Mesendoderm (in vitro differentiated cells): ENCODE measurements at regions not wholly inside any gene's neighbourhood (a gene's known extent, or its start where the extent isn't known, plus 50 kb on each side); places are given as distances from the start of the nearest gene placed in this dataset.
"Not testable (repeated sequence)": the region's sequence is repeated elsewhere in the genome, so short reads cannot be mapped to it uniquely, and the experiment has no call there.

Source experiments
- DNase-seq: peaks from one replicate; pipeline ENCODE4 v3.0.0; 2013
- H2AK5ac ChIP-seq: 2 replicates; pipeline ENCODE4 v1.6.1; 2013; ENCODE audit warnings: low read length, inconsistent platforms
- H2BK120ac ChIP-seq: 2 replicates; pipeline ENCODE4 v1.6.1; 2013; ENCODE audit warnings: low read depth, mild to moderate bottlenecking, low read length, moderate library complexity, mixed read lengths
- H2BK15ac ChIP-seq: replicated peaks from 2 replicates; pipeline ENCODE4 v1.6.1; 2013; ENCODE audit warnings: low read depth, mild to moderate bottlenecking, moderate library complexity
- H2BK5ac ChIP-seq: 2 replicates; pipeline ENCODE4 v1.6.1; 2013; ENCODE audit warnings: low read length, inconsistent platforms
- H3K18ac ChIP-seq: 2 replicates; pipeline ENCODE4 v1.6.1; 2013; ENCODE audit warnings: mild to moderate bottlenecking, low read length, mixed read lengths
- H3K23ac ChIP-seq: one replicate; pipeline ENCODE4 v1.6.1; 2013; ENCODE audit warnings: low read length
- H3K27ac ChIP-seq: 2 replicates; pipeline ENCODE4 v1.5.1; 2013; ENCODE audit warnings: low read depth, mild to moderate bottlenecking, inconsistent platforms, low read length, moderate library complexity
- H3K27me3 ChIP-seq: 2 replicates; pipeline ENCODE4 v1.6.1; 2013; ENCODE audit warnings: low read length, control low read depth, mild to moderate bottlenecking, inconsistent platforms; ENCODE audit not compliant: insufficient read depth, poor library complexity
- H3K36me3 ChIP-seq: 2 replicates; pipeline ENCODE4 v1.6.1; 2013; ENCODE audit warnings: low read length, inconsistent platforms; ENCODE audit not compliant: control insufficient read depth, insufficient read depth
- H3K4ac ChIP-seq: one replicate; pipeline ENCODE4 v1.6.1; 2013; ENCODE audit warnings: low read depth, mild to moderate bottlenecking, low read length, moderate library complexity
- H3K4me1 ChIP-seq: 2 replicates; pipeline ENCODE4 v1.6.1; 2013; ENCODE audit warnings: low read depth, low read length, inconsistent platforms; ENCODE audit not compliant: control insufficient read depth
- H3K4me2 ChIP-seq: 2 replicates; pipeline ENCODE4 v1.6.1; 2013; ENCODE audit warnings: low read length
- H3K4me3 ChIP-seq: 2 replicates; pipeline ENCODE4 v1.5.1; 2013; ENCODE audit warnings: mild to moderate bottlenecking, low read length
- H3K56ac ChIP-seq: one replicate; pipeline ENCODE4 v1.6.1; 2013; ENCODE audit warnings: low read length
- H3K79me1 ChIP-seq: 2 replicates; pipeline ENCODE4 v1.6.1; 2013; ENCODE audit warnings: low read length, inconsistent platforms
- H3K79me2 ChIP-seq: 2 replicates; pipeline ENCODE4 v1.6.1; 2013; ENCODE audit warnings: mild to moderate bottlenecking, low read length; ENCODE audit not compliant: control insufficient read depth, insufficient read depth
- H3K9ac ChIP-seq: 2 replicates; pipeline ENCODE4 v1.6.1; 2013; ENCODE audit warnings: low read length, inconsistent platforms
- H4K5ac ChIP-seq: one replicate; pipeline ENCODE4 v1.6.1; 2013; ENCODE audit warnings: low read length
- H4K8ac ChIP-seq: one replicate; pipeline ENCODE4 v1.6.1; 2013; ENCODE audit warnings: low read depth, mild to moderate bottlenecking, control low read depth, low read length, moderate library complexity
- WGBS: extraction: QIAGEN DNeasy Blood & Tissue Kit; methylation state at CpG from one replicate; pipeline ENCODE4 v1.1.7; 2013; ENCODE audit warnings: low lambda C conversion rate, missing lambda C conversion rate; ENCODE audit not compliant: insufficient coverage; ENCODE audit errors: extremely low coverage; 5-methylcytosine and 5-hydroxymethylcytosine counted together

- Histone ChIP-seq H2AK5ac (no peak overlapping the region), H3K27ac (no peak overlapping the region), H3K23ac (no peak overlapping the region), H3K4me1 (no peaks in the 10 kb centered on the region), H3K18ac (no peak overlapping the region), H4K8ac (no peak overlapping the region), H3K4me3 (no peak overlapping the region), H2BK5ac (no peak overlapping the region), H3K9ac (no peak overlapping the region), H3K36me3 (no peaks in the 10 kb centered on the region), H3K56ac (no peak overlapping the region), H3K27me3 (no peaks in the 10 kb centered on the region), H3K79me2 (no peaks in the 10 kb centered on the region), H3K4me2 (no peak overlapping the region), H4K5ac (no peak overlapping the region), H3K79me1 (no peaks in the 10 kb centered on the region), H2BK120ac (no peak overlapping the region), H3K4ac (no peak overlapping the region), H2BK15ac (no peak overlapping the region)
- no peak for DNase-seq
- 100% methylated on average over 1 of the region's 3 CpGs for WGBS
Observed at GRCh38 chr18:67778016-67778415, 261.5 kb upstream of the DSEL start.

DNA sequence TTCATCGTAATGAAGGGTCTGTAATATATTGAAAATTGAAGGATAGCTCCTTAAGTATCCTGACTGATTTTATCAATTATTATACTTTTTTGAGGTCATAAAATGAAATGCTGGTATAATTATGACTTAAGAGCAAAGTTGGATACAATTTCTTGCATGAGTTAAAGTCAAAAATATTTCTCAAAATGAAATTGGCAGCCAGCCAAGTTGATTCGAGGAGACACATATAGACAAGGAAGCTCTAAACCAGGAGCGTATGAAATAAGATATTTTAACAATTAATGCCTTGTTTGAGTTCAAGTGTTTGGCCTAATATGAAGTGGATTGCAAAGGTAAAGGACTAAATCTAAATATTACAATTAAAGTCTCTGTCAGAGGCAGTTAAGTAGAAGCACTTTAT lies 260.4 kb upstream of the DSEL start:
- Histone ChIP-seq H3K56ac (no peak overlapping the region), H3K4me3 (no peak overlapping the region), H3K79me2 (no peaks in the 10 kb centered on the region), H3K79me1 (no peaks in the 10 kb centered on the region), H3K36me3 (no peaks in the 10 kb centered on the region), H3K18ac (no peak overlapping the region), H2BK5ac (no peak overlapping the region), H4K5ac (no peak overlapping the region), H4K8ac (no peak overlapping the region), H3K4me1 (no peaks in the 10 kb centered on the region), H3K23ac (no peak overlapping the region), H2BK120ac (no peak overlapping the region), H3K4ac (no peak overlapping the region), H3K4me2 (no peak overlapping the region), H3K9ac (no peak overlapping the region), H2AK5ac (no peak overlapping the region), H3K27me3 (no peaks in the 10 kb centered on the region), H3K27ac (no peak overlapping the region), H2BK15ac (no peak overlapping the region)
- WGBS: no CpG with 5 or more reads among the region's 3 CpGs
- DNase-seq: no peak

DNA sequence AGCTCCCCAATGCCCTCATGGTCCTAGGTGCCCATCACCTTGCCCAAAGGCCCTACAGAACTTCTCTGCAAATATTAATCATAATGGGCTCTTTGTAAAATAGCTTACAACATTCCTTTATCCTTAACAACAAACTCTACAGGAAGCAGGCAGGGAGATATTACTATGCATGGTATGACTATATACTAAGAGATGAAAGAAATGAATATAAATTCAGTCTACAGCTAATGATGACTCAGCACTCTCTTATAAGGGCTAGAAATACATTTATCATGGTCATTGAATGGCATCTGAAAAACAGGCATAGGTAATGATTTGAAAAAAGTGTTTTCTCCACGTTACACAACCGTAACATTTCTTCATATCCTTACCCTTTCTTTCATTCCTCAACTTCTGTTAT lies 254.8 kb upstream of the DSEL start:
- Histone ChIP-seq H3K79me2 (no peaks in the 10 kb centered on the region), H2BK5ac (no peak overlapping the region), H2BK120ac (no peak overlapping the region), H3K4ac (peak overlapping the region; percentile 18), H3K4me3 (no peak overlapping the region), H3K27me3 (no peaks in the 10 kb centered on the region), H3K36me3 (no peaks in the 10 kb centered on the region), H4K5ac (no peak overlapping the region), H3K18ac (no peak overlapping the region), H3K23ac (no peak overlapping the region), H3K9ac (no peak overlapping the region), H3K56ac (no peak overlapping the region), H2BK15ac (no peak overlapping the region), H3K4me1 (no peaks in the 10 kb centered on the region), H3K79me1 (no peaks in the 10 kb centered on the region), H3K27ac (no peak overlapping the region), H3K4me2 (no peak overlapping the region), H4K8ac (no peak overlapping the region), H2AK5ac (no peak overlapping the region)
- DNase-seq: no peak
- WGBS: 100% methylated on average over 1 of the region's 2 CpGs

GRCh38 chr18:67770520-67770919 lies 254.0 kb upstream of the DSEL start:
- Histone ChIP-seq H3K4ac (no peak overlapping the region), H3K79me1 (no peaks in the 10 kb centered on the region), H4K5ac (no peak overlapping the region), H3K4me3 (no peak overlapping the region), H3K56ac (no peak overlapping the region), H2BK15ac (no peak overlapping the region), H3K4me2 (no peak overlapping the region), H2BK120ac (no peak overlapping the region), H3K36me3 (no peaks in the 10 kb centered on the region), H4K8ac (no peak overlapping the region), H2BK5ac (no peak overlapping the region), H3K4me1 (no peaks in the 10 kb centered on the region), H3K23ac (no peak overlapping the region), H3K27ac (no peak overlapping the region), H3K27me3 (no peaks in the 10 kb centered on the region), H3K9ac (no peak overlapping the region), H3K18ac (no peak overlapping the region), H3K79me2 (no peaks in the 10 kb centered on the region), H2AK5ac (no peak overlapping the region)
- no CpG with 5 or more reads among the region's 5 CpGs for WGBS
- no peak for DNase-seq

GRCh38 chr18:67766930-67767329 lies 250.4 kb upstream of the DSEL start:
- no peak overlapping the region for H3K4me2 ChIP-seq
- no peak overlapping the region for H2BK5ac ChIP-seq
- H3K4ac ChIP-seq: no peak overlapping the region
- H3K79me2 ChIP-seq: no peaks in the 10 kb centered on the region
- no peak overlapping the region for H3K4me3 ChIP-seq
- no peaks in the 10 kb centered on the region for H3K79me1 ChIP-seq
- no peak overlapping the region for H3K23ac ChIP-seq
- H3K4me1 ChIP-seq: no peaks in the 10 kb centered on the region
- no peak overlapping the region for H2AK5ac ChIP-seq
- H4K8ac ChIP-seq: no peak overlapping the region
- H3K27ac ChIP-seq: no peak overlapping the region
- no peak for DNase-seq
- H3K18ac ChIP-seq: no peak overlapping the region
- H4K5ac ChIP-seq: no peak overlapping the region
- no peak overlapping the region for H2BK120ac ChIP-seq
- no peak overlapping the region for H3K56ac ChIP-seq
- H3K36me3 ChIP-seq: no peaks in the 10 kb centered on the region
- no peak overlapping the region for H2BK15ac ChIP-seq
- H3K9ac ChIP-seq: no peak overlapping the region
- H3K27me3 ChIP-seq: no peaks in the 10 kb centered on the region

- not testable (repeated sequence) for H3K4me2 ChIP-seq, H3K4ac ChIP-seq, H4K5ac ChIP-seq, H3K4me1 ChIP-seq, H3K36me3 ChIP-seq, H3K27me3 ChIP-seq, H3K27ac ChIP-seq, H2AK5ac ChIP-seq, H2BK15ac ChIP-seq, H3K4me3 ChIP-seq, H4K8ac ChIP-seq, H3K9ac ChIP-seq, H3K18ac ChIP-seq, H3K79me2 ChIP-seq, H2BK5ac ChIP-seq, H3K79me1 ChIP-seq, H3K23ac ChIP-seq, H2BK120ac ChIP-seq, H3K56ac ChIP-seq, DNase-seq
- no CpG with 5 or more reads among the region's 1 CpG for WGBS
Observed at GRCh38 chr18:67752211-67752610, 235.7 kb upstream of the DSEL start.
